GM23338 (cell line): ENCODE measurements at regions not wholly inside any gene's neighbourhood (a gene's known extent, or its start where the extent isn't known, plus 50 kb on each side); places are given as distances from the start of the nearest gene placed in this dataset.

Experiments used
- CREB1 ChIP-seq: fragments of 250-450 bp; sonication (Bioruptor Pico); IDR thresholded peaks from 2 replicates; pipeline ENCODE4 v1.5.0; 2020; ENCODE audit warnings: low read depth, mild to moderate bottlenecking, moderate library complexity
- CTCF ChIP-seq, 2 experiments: fragments of 200-600 bp in 1 of 2; sonication (generic) in 1 of 2; conservative IDR thresholded peaks; 2 replicates each; pipeline versions ENCODE4 v1.5.1 to v1.6.1; 2016 to 2017; ENCODE audit warnings: antibody characterized with exemption in 2 of 2, low read depth in 2 of 2, mild to moderate bottlenecking in 2 of 2, moderate library complexity in 1 of 2
- EZH2 ChIP-seq: fragments of 200-600 bp; sonication (generic); IDR thresholded peaks from one replicate; pipeline ENCODE4 v1.8.0; 2017; ENCODE audit warnings: antibody characterized with exemption, mild to moderate bottlenecking, low read depth; ENCODE audit not compliant: unreplicated experiment
- EZH2phosphoT487 ChIP-seq: fragments of 200-600 bp; sonication (generic); IDR thresholded peaks from one replicate; pipeline ENCODE4 v1.8.1; 2018; ENCODE audit warnings: antibody characterized with exemption; ENCODE audit not compliant: unreplicated experiment
- NANOG ChIP-seq: IDR thresholded peaks from 2 replicates; pipeline ENCODE4 v1.6.1; 2016; ENCODE audit warnings: antibody characterized with exemption, borderline replicate concordance
- POLR2AphosphoS5 ChIP-seq: IDR thresholded peaks from 2 replicates; pipeline ENCODE4 v1.6.1; 2016; ENCODE audit warnings: antibody characterized with exemption, low read depth
- STAT1 ChIP-seq: IDR thresholded peaks from one replicate; pipeline ENCODE4 v1.6.1; 2016; ENCODE audit warnings: antibody characterized with exemption; ENCODE audit not compliant: unreplicated experiment

GRCh38 chrX:150262456-150262855 lies 100.7 kb upstream of the MAMLD1 start:
- no peak for TF ChIP-seq CTCF (conservative IDR thresholded peaks at IDR 0.05; ENCODE audit: low read depth in 2 of 2)
- TF ChIP-seq POLR2AphosphoS5: no peak
- TF ChIP-seq EZH2: no peak
- TF ChIP-seq STAT1: no peak
- TF ChIP-seq CREB1 (CRISPR knock-in tag): no peak
- no peak for TF ChIP-seq EZH2phosphoT487
- no peak for TF ChIP-seq NANOG
